Trophoblast cell (in vitro differentiated cells and primary cell): ENCODE measurements at regions not wholly inside any gene's neighbourhood (a gene's known extent, or its start where the extent isn't known, plus 50 kb on each side); places are given as distances from the start of the nearest gene placed in this dataset.
"Not testable (repeated sequence)": the region's sequence is repeated elsewhere in the genome, so short reads cannot be mapped to it uniquely, and the experiment has no call there.

Source experiments
- DNase-seq, 2 donors: peaks; one replicate each; pipeline ENCODE4 v3.0.0-alpha.2; 2016
- H2AFZ ChIP-seq: 2 replicates; pipeline ENCODE4 v1.6.1; 2013; ENCODE audit warnings: low read length, moderate library complexity, mild to moderate bottlenecking; ENCODE audit not compliant: insufficient read depth, poor library complexity
- H2AK5ac ChIP-seq: 2 replicates; pipeline ENCODE4 v1.6.1; 2013; ENCODE audit warnings: mild to moderate bottlenecking, low read length
- H2BK120ac ChIP-seq: 2 replicates; pipeline ENCODE4 v1.6.1; 2013; ENCODE audit warnings: low read length, mild to moderate bottlenecking, moderate library complexity; ENCODE audit not compliant: insufficient read depth, poor library complexity
- H2BK12ac ChIP-seq: 2 replicates; pipeline ENCODE4 v1.6.1; 2013; ENCODE audit warnings: mild to moderate bottlenecking, low read length, moderate library complexity
- H2BK5ac ChIP-seq: 2 replicates; pipeline ENCODE4 v1.6.1; 2013; ENCODE audit warnings: low read length, low read depth, moderate library complexity, mild to moderate bottlenecking; ENCODE audit not compliant: poor library complexity
- H3K14ac ChIP-seq: 2 replicates; pipeline ENCODE4 v1.6.1; 2013; ENCODE audit warnings: mild to moderate bottlenecking, low read length
- H3K18ac ChIP-seq: 2 replicates; pipeline ENCODE4 v1.6.1; 2013; ENCODE audit warnings: mild to moderate bottlenecking, low read length
- H3K23ac ChIP-seq: 2 replicates; pipeline ENCODE4 v1.6.1; 2013; ENCODE audit warnings: low read length
- H3K27ac ChIP-seq: 2 replicates; pipeline ENCODE4 v1.5.1; 2013; ENCODE audit warnings: low read depth, mild to moderate bottlenecking, inconsistent platforms, low read length, moderate library complexity
- H3K27me3 ChIP-seq: 2 replicates; pipeline ENCODE4 v1.6.1; 2013; ENCODE audit warnings: inconsistent platforms, mild to moderate bottlenecking, low read length, moderate library complexity; ENCODE audit not compliant: insufficient read depth
- H3K36me3 ChIP-seq, 2 experiments: 1 replicate in 1 of 2; 2 replicates in 1 of 2; pipeline ENCODE4 v1.6.1; 2013; ENCODE audit warnings: low read length in 2 of 2, mild to moderate bottlenecking in 2 of 2, moderate library complexity in 1 of 2; ENCODE audit not compliant: insufficient read depth in 2 of 2, control insufficient read depth in 1 of 2
- H3K4ac ChIP-seq: 2 replicates; pipeline ENCODE4 v1.6.1; 2013; ENCODE audit warnings: low read depth, mild to moderate bottlenecking, low read length, moderate library complexity
- H3K4me1 ChIP-seq, 2 experiments: 1 replicate in 1 of 2; 2 replicates in 1 of 2; pipeline ENCODE4 v1.6.1; 2013; ENCODE audit warnings: low read length in 2 of 2, mild to moderate bottlenecking in 2 of 2, moderate library complexity in 1 of 2; ENCODE audit not compliant: insufficient read depth in 2 of 2, control insufficient read depth in 1 of 2
- H3K4me2 ChIP-seq: 2 replicates; pipeline ENCODE4 v1.6.1; 2013; ENCODE audit warnings: inconsistent platforms, mild to moderate bottlenecking, low read length, moderate library complexity
- H3K4me3 ChIP-seq: 2 replicates; pipeline ENCODE4 v1.5.1; 2013; ENCODE audit warnings: mild to moderate bottlenecking, low read depth, low read length, inconsistent platforms
- H3K79me1 ChIP-seq: one replicate; pipeline ENCODE4 v1.6.1; 2013; ENCODE audit warnings: low read length
- H3K79me2 ChIP-seq: 2 replicates; pipeline ENCODE4 v1.6.1; 2013; ENCODE audit warnings: low read length, mild to moderate bottlenecking; ENCODE audit not compliant: control insufficient read depth, insufficient read depth, poor library complexity
- H3K9ac ChIP-seq: 2 replicates; pipeline ENCODE4 v1.6.1; 2013; ENCODE audit warnings: mild to moderate bottlenecking, low read length
- H3K9me3 ChIP-seq: 2 replicates; pipeline ENCODE4 v1.6.1; 2013; ENCODE audit warnings: low read depth, mild to moderate bottlenecking, control low read depth, inconsistent platforms, low read length; ENCODE audit not compliant: insufficient read depth
- H4K12ac ChIP-seq: 2 replicates; pipeline ENCODE4 v1.6.1; 2013; ENCODE audit warnings: low read depth, mild to moderate bottlenecking, low read length, moderate library complexity
- H4K8ac ChIP-seq: 2 replicates; pipeline ENCODE4 v1.6.1; 2013; ENCODE audit warnings: low read depth, mild to moderate bottlenecking, low read length, moderate library complexity
- H4K91ac ChIP-seq: one replicate; pipeline ENCODE4 v1.6.1; 2013; ENCODE audit warnings: low read depth, mild to moderate bottlenecking, low read length, moderate library complexity
- WGBS: extraction: QIAGEN DNeasy Blood & Tissue Kit; methylation state at CpG from one replicate; pipeline ENCODE4 v1.1.7; 2013; ENCODE audit warnings: missing lambda C conversion rate; ENCODE audit not compliant: insufficient read length, insufficient coverage; ENCODE audit errors: extremely low coverage; 5-methylcytosine and 5-hydroxymethylcytosine counted together

GRCh38 chr1:29183-29582, 422.3 kb downstream of the OR4F29 start:
- not testable (repeated sequence) for H3K27ac ChIP-seq, H3K14ac ChIP-seq, H2BK12ac ChIP-seq, H3K36me3 ChIP-seq, H4K12ac ChIP-seq, H3K4ac ChIP-seq, DNase-seq, H3K27me3 ChIP-seq, H3K79me2 ChIP-seq, H2BK5ac ChIP-seq, H3K4me3 ChIP-seq, H2BK120ac ChIP-seq, H3K79me1 ChIP-seq, H3K23ac ChIP-seq, H4K8ac ChIP-seq, H3K9ac ChIP-seq, H4K91ac ChIP-seq, H3K4me2 ChIP-seq, H2AK5ac ChIP-seq, H3K9me3 ChIP-seq, H2AFZ ChIP-seq, H3K4me1 ChIP-seq, H3K18ac ChIP-seq
- no CpG with 5 or more reads among the region's 52 CpGs for WGBS

- H3K23ac ChIP-seq, H4K8ac ChIP-seq, H3K27ac ChIP-seq, H3K9me3 ChIP-seq, H3K27me3 ChIP-seq, H2AK5ac ChIP-seq, H4K12ac ChIP-seq, H2BK5ac ChIP-seq, H3K9ac ChIP-seq, H2BK120ac ChIP-seq, H3K4ac ChIP-seq, H3K79me1 ChIP-seq, H3K18ac ChIP-seq, H3K36me3 ChIP-seq, H3K4me3 ChIP-seq, DNase-seq, H3K4me1 ChIP-seq, H3K14ac ChIP-seq, H2BK12ac ChIP-seq, H3K79me2 ChIP-seq, H2AFZ ChIP-seq, H3K4me2 ChIP-seq, H4K91ac ChIP-seq: not testable (repeated sequence)
- WGBS, result no CpG with 5 or more reads among the region's 12 CpGs
Observed at GRCh38 chr1:17298-17697, 434.2 kb downstream of the OR4F29 start.

DNA sequence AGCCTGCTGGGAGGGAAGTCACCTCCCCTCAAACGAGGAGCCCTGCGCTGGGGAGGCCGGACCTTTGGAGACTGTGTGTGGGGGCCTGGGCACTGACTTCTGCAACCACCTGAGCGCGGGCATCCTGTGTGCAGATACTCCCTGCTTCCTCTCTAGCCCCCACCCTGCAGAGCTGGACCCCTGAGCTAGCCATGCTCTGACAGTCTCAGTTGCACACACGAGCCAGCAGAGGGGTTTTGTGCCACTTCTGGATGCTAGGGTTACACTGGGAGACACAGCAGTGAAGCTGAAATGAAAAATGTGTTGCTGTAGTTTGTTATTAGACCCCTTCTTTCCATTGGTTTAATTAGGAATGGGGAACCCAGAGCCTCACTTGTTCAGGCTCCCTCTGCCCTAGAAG, 435.5 kb downstream of the OR4F29 start:
- H3K36me3 ChIP-seq, H3K4ac ChIP-seq, H2BK12ac ChIP-seq, H2BK120ac ChIP-seq, H3K14ac ChIP-seq, H4K12ac ChIP-seq, DNase-seq, H3K27ac ChIP-seq, H3K4me1 ChIP-seq, H3K4me3 ChIP-seq, H3K23ac ChIP-seq, H3K18ac ChIP-seq, H4K91ac ChIP-seq, H3K79me2 ChIP-seq, H3K27me3 ChIP-seq, H2AK5ac ChIP-seq, H3K9ac ChIP-seq, H2AFZ ChIP-seq, H3K4me2 ChIP-seq, H3K79me1 ChIP-seq, H4K8ac ChIP-seq, H3K9me3 ChIP-seq, H2BK5ac ChIP-seq: not testable (repeated sequence)
- WGBS, result no CpG with 5 or more reads among the region's 6 CpGs

DNA sequence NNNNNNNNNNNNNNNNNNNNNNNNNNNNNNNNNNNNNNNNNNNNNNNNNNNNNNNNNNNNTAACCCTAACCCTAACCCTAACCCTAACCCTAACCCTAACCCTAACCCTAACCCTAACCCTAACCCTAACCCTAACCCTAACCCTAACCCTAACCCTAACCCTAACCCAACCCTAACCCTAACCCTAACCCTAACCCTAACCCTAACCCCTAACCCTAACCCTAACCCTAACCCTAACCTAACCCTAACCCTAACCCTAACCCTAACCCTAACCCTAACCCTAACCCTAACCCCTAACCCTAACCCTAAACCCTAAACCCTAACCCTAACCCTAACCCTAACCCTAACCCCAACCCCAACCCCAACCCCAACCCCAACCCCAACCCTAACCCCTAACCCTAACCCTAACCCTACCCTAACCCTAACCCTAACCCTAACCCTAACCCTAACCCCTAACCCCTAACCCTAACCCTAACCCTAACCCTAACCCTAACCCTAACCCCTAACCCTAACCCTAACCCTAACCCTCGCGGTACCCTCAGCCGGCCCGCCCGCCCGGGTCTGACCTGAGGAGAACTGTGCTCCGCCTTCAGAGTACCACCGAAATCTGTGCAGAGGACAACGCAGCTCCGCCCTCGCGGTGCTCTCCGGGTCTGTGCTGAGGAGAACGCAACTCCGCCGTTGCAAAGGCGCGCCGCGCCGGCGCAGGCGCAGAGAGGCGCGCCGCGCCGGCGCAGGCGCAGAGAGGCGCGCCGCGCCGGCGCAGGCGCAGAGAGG, 441.3 kb downstream of the OR4F29 start:
- H3K14ac ChIP-seq, H2AK5ac ChIP-seq, H4K91ac ChIP-seq, H3K4ac ChIP-seq, H4K12ac ChIP-seq, H2AFZ ChIP-seq, H4K8ac ChIP-seq, H3K79me1 ChIP-seq, H2BK12ac ChIP-seq, H3K27me3 ChIP-seq, H3K4me3 ChIP-seq, H3K4me2 ChIP-seq, DNase-seq, H3K23ac ChIP-seq, H3K79me2 ChIP-seq, H2BK120ac ChIP-seq, H3K36me3 ChIP-seq, H3K4me1 ChIP-seq, H3K9ac ChIP-seq, H3K9me3 ChIP-seq, H3K18ac ChIP-seq, H2BK5ac ChIP-seq, H3K27ac ChIP-seq: not testable (repeated sequence)
- WGBS, result no CpG with 5 or more reads among the region's 37 CpGs
